GM19099 (cell line): ENCODE measurements at regions not wholly inside any gene's neighbourhood (a gene's known extent, or its start where the extent isn't known, plus 50 kb on each side); places are given as distances from the start of the nearest gene placed in this dataset.

ENCODE experiments used
- POLR2A ChIP-seq: IDR thresholded peaks from 3 replicates; pipeline ENCODE4 v1.6.1; 2011; ENCODE audit warnings: low read depth; ENCODE audit not compliant: insufficient read length; ENCODE audit errors: extremely low read depth

DNA sequence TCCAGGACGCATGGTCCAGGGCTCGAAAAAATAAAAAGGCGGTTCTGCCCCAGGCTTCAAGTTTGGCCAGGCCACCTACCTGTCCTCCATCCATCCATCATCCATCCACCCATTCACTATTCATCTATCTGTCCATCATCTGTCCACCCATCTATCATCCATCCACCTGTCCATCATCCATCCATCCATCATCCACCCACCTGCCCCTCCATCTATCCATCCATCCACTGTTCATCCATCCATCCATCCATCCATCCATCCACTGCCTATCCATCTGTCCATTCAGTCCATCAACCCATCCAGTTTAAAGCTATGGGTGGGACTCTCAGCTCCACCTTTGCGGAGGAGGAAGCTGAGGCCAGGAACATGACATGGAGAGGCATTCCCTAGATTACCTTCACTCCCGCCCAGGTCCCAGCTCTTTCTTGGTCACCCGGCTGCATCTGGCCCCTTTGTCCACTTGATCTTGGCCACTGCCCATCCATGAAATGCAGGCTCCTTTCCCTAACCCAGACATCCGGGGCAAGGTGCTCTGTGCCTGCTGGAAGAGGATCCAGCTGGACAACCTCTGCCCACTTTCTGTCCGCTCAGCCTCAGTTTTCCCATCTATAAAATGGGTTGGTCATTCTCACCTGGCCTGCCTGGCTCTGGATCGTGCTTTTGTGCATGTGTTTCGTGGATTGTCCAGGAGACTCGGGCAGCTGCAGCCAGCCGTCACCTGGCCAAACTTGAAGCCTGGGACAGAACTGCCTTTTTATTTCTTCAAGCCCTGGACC is 236.0 kb upstream of the CIBAR2 start:
- no peak for TF ChIP-seq POLR2A

DNA sequence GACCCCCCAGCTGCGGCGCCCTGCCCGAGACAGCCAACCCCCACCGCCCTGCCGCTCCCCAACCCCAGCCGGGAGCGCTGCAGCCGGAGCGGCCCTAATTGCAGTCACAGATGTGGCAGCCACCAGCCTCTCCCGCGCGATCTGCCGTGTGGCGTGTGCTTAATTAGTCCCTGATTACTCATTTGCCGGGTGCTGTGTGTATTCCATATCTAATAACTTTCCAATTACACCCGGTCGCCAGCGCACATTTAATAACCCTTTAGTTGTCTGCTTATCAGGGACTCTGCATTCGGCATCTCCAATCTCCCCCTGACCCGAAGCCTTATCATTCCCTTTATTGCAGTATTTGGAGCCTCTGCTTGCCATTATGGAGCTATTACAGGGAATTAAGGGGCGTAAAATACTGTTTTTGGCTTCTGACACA is 236.7 kb upstream of the CIBAR2 start:
- TF ChIP-seq POLR2A, result no peak

DNA sequence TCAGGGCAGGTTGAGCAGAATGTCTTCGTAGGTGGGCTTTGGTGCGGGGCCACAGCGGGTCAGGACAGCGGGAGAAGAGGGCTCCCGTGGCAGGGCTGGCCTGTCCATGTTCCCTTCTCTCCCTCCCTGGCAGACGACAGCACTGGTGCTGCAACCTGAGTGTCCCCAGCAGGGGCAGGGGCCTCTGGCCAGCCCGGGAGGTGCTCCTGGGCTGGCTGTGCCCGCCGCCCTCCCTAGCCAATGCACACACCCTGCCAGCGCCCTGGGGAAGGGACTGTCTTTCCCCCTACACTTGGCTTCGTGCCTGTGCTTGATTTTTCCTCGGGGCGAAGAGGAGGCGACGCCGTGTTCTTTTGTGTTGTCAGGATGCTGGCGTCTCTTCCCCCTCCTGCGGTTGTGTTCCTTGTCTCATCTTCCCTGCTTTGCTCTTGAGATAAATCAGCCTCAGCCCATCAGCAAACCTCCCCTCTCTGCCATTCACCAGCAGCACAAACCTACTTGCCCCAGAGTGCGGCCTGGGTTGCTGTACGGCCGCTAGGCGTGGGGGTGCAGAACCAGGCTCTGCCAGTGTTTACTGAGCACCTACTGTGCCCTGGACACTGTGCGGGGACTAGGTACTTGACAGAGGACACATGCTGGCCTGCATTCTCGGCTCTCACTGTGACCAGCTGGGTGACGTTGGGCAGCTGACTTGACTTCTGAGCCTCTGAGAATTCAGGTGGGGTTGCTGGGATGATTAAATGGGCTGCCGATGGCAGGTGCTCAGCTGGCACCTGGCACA is 237.3 kb upstream of the CIBAR2 start:
- no peak for TF ChIP-seq POLR2A

DNA sequence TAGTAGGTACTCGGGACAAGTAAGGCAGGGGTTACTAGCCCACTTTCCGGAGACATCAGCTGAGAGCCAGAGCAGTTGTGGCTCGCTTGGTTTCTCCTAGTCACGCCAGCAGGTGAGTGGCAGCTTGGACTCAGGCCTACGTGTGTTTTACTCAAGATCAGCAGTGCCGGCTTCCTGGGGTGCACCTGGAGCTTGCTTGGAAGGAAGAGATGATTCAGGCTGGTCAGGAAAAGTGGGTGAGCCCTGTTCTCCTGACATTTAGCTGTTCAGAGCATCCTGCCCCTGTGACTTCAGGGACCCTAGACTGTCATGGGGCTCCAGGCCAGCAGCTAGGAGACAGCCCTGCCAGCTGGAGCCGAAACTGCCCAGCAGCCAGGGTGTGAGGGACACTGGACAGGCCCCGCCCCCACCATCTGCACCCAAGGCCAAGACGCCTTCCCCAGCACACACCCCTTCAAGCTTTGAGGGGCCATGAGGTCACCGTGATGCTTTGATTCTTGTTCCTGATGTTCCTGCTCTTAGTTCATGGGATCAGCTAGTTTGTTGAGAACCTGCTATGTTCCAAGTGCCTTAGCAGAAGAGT is 238.0 kb upstream of the CIBAR2 start:
- TF ChIP-seq POLR2A, result no peak

GRCh38 chr16:85350973-85351372 is 238.7 kb upstream of the CIBAR2 start:
- TF ChIP-seq POLR2A, result no peak

DNA sequence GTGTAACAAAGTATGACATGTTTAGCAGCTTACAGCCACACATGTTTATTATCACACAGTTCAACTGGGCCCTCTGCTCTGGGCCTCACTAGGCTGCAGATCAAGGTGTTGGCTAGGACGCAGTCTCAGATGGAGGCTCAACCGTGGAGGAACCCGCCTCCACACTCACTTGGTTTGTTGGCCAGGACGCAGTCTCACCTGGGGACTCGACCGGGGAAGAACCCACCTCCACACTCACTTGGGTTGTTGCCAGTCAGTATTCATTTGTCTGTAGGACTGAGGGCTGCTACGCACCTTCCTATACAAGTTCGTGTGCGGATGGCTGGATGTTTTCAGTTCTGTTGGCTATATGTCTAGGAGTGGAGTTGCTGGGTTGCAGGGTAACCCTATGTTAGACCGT is 240.7 kb upstream of the CIBAR2 start:
- TF ChIP-seq POLR2A, result no peak

- no peak for TF ChIP-seq POLR2A
These were observed 241.8 kb upstream of the CIBAR2 start for GRCh38 chr16:85353839-85354685.

DNA sequence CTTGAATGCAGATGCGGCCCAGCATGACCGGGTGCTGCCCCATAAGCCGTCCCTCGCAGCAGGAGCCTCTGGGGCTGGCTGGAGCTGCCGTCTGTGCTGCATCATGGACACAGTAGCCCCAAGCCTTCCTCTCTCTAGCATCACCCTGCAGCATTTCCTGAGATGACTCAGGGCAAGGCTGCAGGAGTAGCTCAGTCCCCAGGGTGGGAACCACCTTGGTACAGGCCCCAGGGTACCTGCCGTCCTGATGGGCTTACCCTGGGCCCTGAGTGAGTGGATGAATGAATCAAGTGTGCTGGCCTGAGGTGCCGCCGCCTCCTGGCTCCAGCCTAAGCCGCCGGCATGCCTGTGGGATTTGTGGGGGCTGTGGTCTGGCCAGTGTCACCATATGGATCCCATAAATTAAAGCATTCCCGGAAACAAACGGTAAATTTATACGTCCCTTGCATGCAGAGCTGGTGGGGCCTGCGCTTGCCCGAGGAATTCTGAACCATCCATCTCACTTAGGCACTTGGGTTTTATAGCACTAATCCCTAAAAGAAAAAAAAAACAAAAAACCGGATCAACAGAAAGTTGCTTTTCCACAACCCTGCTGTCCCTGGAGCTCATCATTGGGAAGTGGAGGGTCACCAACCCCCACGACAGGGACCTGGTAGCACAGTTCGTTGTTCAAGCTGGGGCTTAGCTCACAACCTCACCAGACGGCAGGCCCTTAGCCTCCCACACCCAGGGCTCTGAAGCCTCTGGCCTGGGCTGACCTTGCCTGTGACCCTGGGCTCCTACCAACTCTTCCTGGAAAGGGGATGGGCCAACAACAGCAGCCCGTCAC is 242.6 kb upstream of the CIBAR2 start:
- no peak for TF ChIP-seq POLR2A

GRCh38 chr16:85355515-85355837 is 243.2 kb upstream of the CIBAR2 start:
- no peak for TF ChIP-seq POLR2A

DNA sequence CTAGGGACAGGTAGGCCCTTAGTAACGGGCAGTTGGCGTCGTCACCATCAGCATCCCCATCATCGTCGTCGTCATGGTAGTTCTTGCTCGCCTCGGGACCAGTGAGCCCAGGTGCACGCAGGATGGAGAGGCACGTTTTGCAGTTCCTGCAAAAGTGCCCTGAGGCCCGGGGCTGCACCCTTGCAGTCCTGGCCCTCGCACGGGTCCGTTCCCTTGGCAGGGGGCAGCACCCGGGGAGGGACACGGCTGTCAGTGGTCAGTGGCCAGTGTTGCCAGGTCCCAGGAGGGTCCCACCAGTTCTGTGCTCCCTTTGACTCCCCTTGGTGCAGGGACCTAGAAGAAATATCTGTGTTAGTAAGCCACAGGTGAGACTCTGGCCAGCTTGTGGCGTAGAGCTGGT is 243.9 kb upstream of the CIBAR2 start:
- no peak for TF ChIP-seq POLR2A

- no peak for TF ChIP-seq POLR2A
These were observed 245.1 kb upstream of the CIBAR2 start for GRCh38 chr16:85357323-85357722.

DNA sequence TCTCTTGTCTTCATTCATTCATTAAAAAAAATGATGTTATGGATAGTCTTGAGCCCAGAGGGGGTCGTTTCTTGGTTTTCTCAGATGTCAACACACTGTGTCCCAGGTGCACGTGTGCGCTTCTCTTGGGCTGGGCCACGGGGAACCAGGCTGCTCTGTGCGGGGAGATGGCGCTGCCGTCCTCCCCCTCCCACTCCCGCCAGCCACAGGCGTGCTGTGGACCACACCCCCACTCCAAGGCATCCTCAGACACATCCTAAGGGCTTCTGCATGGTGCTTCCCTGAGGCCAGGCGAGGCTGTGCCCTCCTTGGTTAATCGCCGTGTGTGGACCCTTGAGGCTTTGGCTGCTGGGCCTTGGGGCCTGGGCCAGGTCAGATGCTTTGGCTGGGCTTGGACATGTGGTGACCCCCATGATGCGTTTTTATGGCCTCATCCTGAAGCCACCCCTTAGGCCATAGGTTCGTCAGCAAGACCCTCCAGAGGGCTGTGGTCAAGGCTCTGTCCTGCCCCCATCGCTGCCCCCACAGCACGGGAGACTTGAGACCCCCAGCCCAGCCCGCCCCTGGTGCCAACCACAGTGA is 245.7 kb upstream of the CIBAR2 start:
- TF ChIP-seq POLR2A, result no peak

DNA sequence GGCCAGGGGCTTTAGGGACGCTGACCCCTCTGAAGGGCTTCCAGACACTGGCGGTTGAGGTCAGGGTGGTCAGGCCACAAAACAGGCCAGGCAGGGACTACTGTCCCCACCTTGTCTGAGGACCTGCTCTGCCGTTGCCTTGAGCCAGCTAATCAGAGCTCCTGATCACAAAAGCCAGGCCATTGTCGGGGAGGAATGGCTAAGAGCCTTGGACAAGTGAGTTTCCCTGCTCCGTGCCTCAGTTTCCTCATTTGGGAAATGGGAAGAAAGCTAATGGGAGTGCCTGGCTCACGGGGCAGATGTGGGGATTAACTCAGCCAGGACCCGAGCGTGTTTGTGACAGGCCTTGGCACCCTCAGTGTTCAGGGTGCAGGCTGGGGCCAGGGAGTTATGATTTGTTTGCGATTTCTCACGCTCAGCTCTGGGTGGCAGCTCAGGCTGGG is 246.5 kb upstream of the CIBAR2 start:
- no peak for TF ChIP-seq POLR2A
